MCF 10A (cell line): ENCODE measurements at regions not wholly inside any gene's neighbourhood (a gene's known extent, or its start where the extent isn't known, plus 50 kb on each side); places are given as distances from the start of the nearest gene placed in this dataset.

Source experiments
- BruUV-seq: library from RNA; stranded (reverse); fragments of 400-500 nt; replicated peaks from 2 replicates; lab custom pipeline; 2021; lab: Mats Ljungman, UMichigan
- CTCF ChIA-PET: fragments of 300-600 bp; sonication (Branson Sonifier 250); formaldehyde crosslinking; extraction: SDS; loops from one replicate; lab custom pipeline; 2021; ENCODE audit warnings: antibody characterized with exemption, inconsistent platforms; lab: Yijun Ruan, JAX
- POLR2A ChIA-PET: fragments of 300-600, 350-650 bp; sonication (Branson Sonifier 250); formaldehyde crosslinking; extraction: SDS; loops from one replicate; lab custom pipeline; 2020; ENCODE audit warnings: antibody characterized with exemption, inconsistent platforms; lab: Yijun Ruan, JAX
- DNase-seq: peaks from one replicate; pipeline ENCODE4 v3.0.0-alpha.2; 2018; ENCODE audit not compliant: unreplicated experiment
- H3K27ac Mint-ChIP-seq: one replicate; pipeline ENCODE4 v1.8.0; 2022; ENCODE audit warnings: mild to moderate bottlenecking, low read depth, mixed read lengths; ENCODE audit not compliant: unreplicated experiment
- H3K27me3 Mint-ChIP-seq: one replicate; pipeline ENCODE4 v1.8.0; 2022; ENCODE audit warnings: mixed read lengths; ENCODE audit not compliant: insufficient read depth, unreplicated experiment
- H3K36me3 Mint-ChIP-seq: one replicate; pipeline ENCODE4 v1.8.0; 2022; ENCODE audit warnings: mild to moderate bottlenecking, moderate library complexity, mixed read lengths; ENCODE audit not compliant: insufficient read depth, unreplicated experiment
- H3K4me1 Mint-ChIP-seq: one replicate; pipeline ENCODE4 v1.8.0; 2022; ENCODE audit warnings: mixed read lengths; ENCODE audit not compliant: insufficient read depth, unreplicated experiment
- H3K4me3 Mint-ChIP-seq: one replicate; pipeline ENCODE4 v1.8.0; 2022; ENCODE audit warnings: mild to moderate bottlenecking, moderate library complexity, mixed read lengths; ENCODE audit not compliant: unreplicated experiment
- H3K9me3 Mint-ChIP-seq: one replicate; pipeline ENCODE4 v1.8.0; 2022; ENCODE audit warnings: mixed read lengths; ENCODE audit not compliant: unreplicated experiment
- CTCF ChIP-seq: fragments of 200-600 bp; IDR thresholded peaks from one replicate; pipeline ENCODE4 v1.8.0; 2022; ENCODE audit warnings: antibody characterized with exemption, mild to moderate bottlenecking; ENCODE audit not compliant: unreplicated experiment
- intact Hi-C: fragments of 100-400 bp; cut with micrococcal nuclease; formaldehyde crosslinking; loops from 2 replicates; pipeline ENCODE4 v1.14.1; 2022

- intact Hi-C loops = no loop called here
- CTCF ChIA-PET = interaction anchor here (1.1 kb wide), 1 partner anchor 21 kb away, joined by 5 read pairs; no protein-coding TSS in a partner anchor
- Mint-ChIP-seq H3K27me3 (no peaks in the 10 kb centered on the region), H3K36me3 (no peaks in the 10 kb centered on the region), H3K27ac (no peak overlapping the region), H3K9me3 (no peaks in the 10 kb centered on the region), H3K4me3 (no peak overlapping the region), H3K4me1 (peaks cover 1% of the 10 kb centered on the region)
- no TSS peak for BruUV-seq
- DNase-seq = no peak
- TF ChIP-seq CTCF = no peak
- POLR2A ChIA-PET = no interaction called here
Observed at GRCh38 chr6:165829376-165829775, 166.3 kb upstream of the PDE10A start.

GRCh38 chr6:165827190-165827518 lies 164.1 kb upstream of the PDE10A start:
- Mint-ChIP-seq H3K9me3 (no peaks in the 10 kb centered on the region), H3K4me3 (no peak overlapping the region), H3K36me3 (no peaks in the 10 kb centered on the region), H3K27ac (no peak overlapping the region), H3K27me3 (no peaks in the 10 kb centered on the region), H3K4me1 (no peaks in the 10 kb centered on the region)
- no TSS peak for BruUV-seq
- intact Hi-C loops = no loop called here
- ChIA-PET POLR2A (no interaction called here), CTCF (interaction anchor here (0.6 kb wide), 1 partner anchor 40 kb away, joined by 4 read pairs; no protein-coding TSS in a partner anchor)
- no peak for DNase-seq
- no peak for TF ChIP-seq CTCF

GRCh38 chr6:165826487-165827189 lies 163.6 kb upstream of the PDE10A start:
- DNase-seq = no peak
- no peak overlapping the region for H3K4me3 Mint-ChIP-seq
- H3K27ac Mint-ChIP-seq = no peak overlapping the region
- no TSS peak for BruUV-seq
- no peaks in the 10 kb centered on the region for H3K4me1 Mint-ChIP-seq
- intact Hi-C loops = no loop called here
- H3K36me3 Mint-ChIP-seq = no peaks in the 10 kb centered on the region
- ChIA-PET POLR2A (no interaction called here), CTCF (interaction anchor here (0.6 kb wide), 1 partner anchor 40 kb away, joined by 4 read pairs; no protein-coding TSS in a partner anchor)
- no peaks in the 10 kb centered on the region for H3K27me3 Mint-ChIP-seq
- H3K9me3 Mint-ChIP-seq = no peaks in the 10 kb centered on the region
- no peak for TF ChIP-seq CTCF

- ChIA-PET POLR2A (no interaction called here), CTCF (interaction anchor here (0.6 to 1.0 kb wide), 4 partner anchors 25 to 369 kb away, joined by 3 to 4 read pairs (median 4); no protein-coding TSS in a partner anchor)
- Mint-ChIP-seq H3K27ac (no peak overlapping the region), H3K9me3 (no peaks in the 10 kb centered on the region), H3K4me3 (no peak overlapping the region), H3K4me1 (no peaks in the 10 kb centered on the region), H3K36me3 (no peaks in the 10 kb centered on the region), H3K27me3 (no peaks in the 10 kb centered on the region)
- intact Hi-C loops = no loop called here
- BruUV-seq = no TSS peak
- no peak for TF ChIP-seq CTCF
- DNase-seq = no peak
Observed at GRCh38 chr6:165825256-165825815, 162.3 kb upstream of the PDE10A start.
